ENCODE measurements at regions not wholly inside any gene's neighbourhood (a gene's known extent, or its start where the extent isn't known, plus 50 kb on each side); places are given as distances from the start of the nearest gene placed in this dataset.

GRCh38 chr10:8800426-8800825, 745.9 kb downstream of the GATA3 start (continued):
- TF ChIP-seq RARB (CRISPR knock-in tag; IDR thresholded peaks at IDR 0.05): no peak

- TF ChIP-seq TSHZ2 (CRISPR knock-in tag; IDR thresholded peaks at IDR 0.05) (no peak), GLIS3 (CRISPR knock-in tag; IDR thresholded peaks at IDR 0.05) (no peak), ARNTL (CRISPR knock-in tag; IDR thresholded peaks at IDR 0.05; ENCODE audit: borderline replicate concordance, low read depth) (no peak), ZFP3 (CRISPR knock-in tag; IDR thresholded peaks at IDR 0.05) (no peak), OSR1 (CRISPR knock-in tag; IDR thresholded peaks at IDR 0.05) (no peak), ZFP30 (CRISPR knock-in tag; IDR thresholded peaks at IDR 0.05) (no peak), ZNF70 (CRISPR knock-in tag; IDR thresholded peaks at IDR 0.05) (no peak), BACH2 (CRISPR knock-in tag; IDR thresholded peaks at IDR 0.05; ENCODE audit: borderline replicate concordance) (no peak), POU6F1 (CRISPR knock-in tag; IDR thresholded peaks at IDR 0.05; ENCODE audit: borderline replicate concordance, low read depth) (no peak), CSRNP3 (CRISPR knock-in tag; IDR thresholded peaks at IDR 0.05) (no peak), PATZ1 (CRISPR knock-in tag; IDR thresholded peaks at IDR 0.05; ENCODE audit: borderline replicate concordance) (no peak), ZNF8 (CRISPR knock-in tag; IDR thresholded peaks at IDR 0.05) (no peak), PPARA (CRISPR knock-in tag; IDR thresholded peaks at IDR 0.05; ENCODE audit: borderline replicate concordance) (no peak), RARB (CRISPR knock-in tag; IDR thresholded peaks at IDR 0.05) (no peak), ZNF565 (CRISPR knock-in tag; conservative IDR thresholded peaks at IDR 0.05; ENCODE audit: low read depth) (no peak), TOX (CRISPR knock-in tag; IDR thresholded peaks at IDR 0.05; ENCODE audit: borderline replicate concordance) (no peak), SNAI2 (CRISPR knock-in tag; IDR thresholded peaks at IDR 0.05) (no peak), ESRRG (CRISPR knock-in tag; IDR thresholded peaks at IDR 0.05) (no peak), CREB5 (CRISPR knock-in tag; IDR thresholded peaks at IDR 0.05; ENCODE audit: low read depth) (no peak)
Observed at GRCh38 chr10:8803992-8804391, 749.5 kb downstream of the GATA3 start.

GRCh38 chr10:8810677-8811076, 756.2 kb downstream of the GATA3 start:
- TF ChIP-seq TOX (CRISPR knock-in tag; IDR thresholded peaks at IDR 0.05; ENCODE audit: borderline replicate concordance) (no peak), ARNTL (CRISPR knock-in tag; IDR thresholded peaks at IDR 0.05; ENCODE audit: borderline replicate concordance, low read depth) (no peak), ZFP30 (CRISPR knock-in tag; IDR thresholded peaks at IDR 0.05) (peak; percentile 81), ISL1 (CRISPR knock-in tag; IDR thresholded peaks at IDR 0.05) (no peak), RARB (CRISPR knock-in tag; IDR thresholded peaks at IDR 0.05) (no peak), OSR1 (CRISPR knock-in tag; IDR thresholded peaks at IDR 0.05) (no peak)
- no peak for ATAC-seq

More at GRCh38 chr10:8803992-8804391, 749.5 kb downstream of the GATA3 start:
- ATAC-seq: no peak

- ATAC-seq: no peak
- TF ChIP-seq ISL1 (CRISPR knock-in tag; IDR thresholded peaks at IDR 0.05): peak; percentile 44
- no peak for TF ChIP-seq ZNF8 (CRISPR knock-in tag; IDR thresholded peaks at IDR 0.05)
Observed at GRCh38 chr10:8811201-8811600, 756.7 kb downstream of the GATA3 start.
